HUES6 (cell line): ENCODE measurements at regions not wholly inside any gene's neighbourhood (a gene's known extent, or its start where the extent isn't known, plus 50 kb on each side); places are given as distances from the start of the nearest gene placed in this dataset.

Experiments used
- H3K27ac ChIP-seq: 2 replicates; pipeline ENCODE4 v1.7.0; 2013; ENCODE audit warnings: low read depth, mild to moderate bottlenecking, low read length, inconsistent platforms
- H3K27me3 ChIP-seq: 2 replicates; pipeline ENCODE4 v1.6.1; 2013; ENCODE audit warnings: low read length; ENCODE audit not compliant: control insufficient read depth, insufficient read depth
- H3K36me3 ChIP-seq: 2 replicates; pipeline ENCODE4 v1.6.1; 2013; ENCODE audit warnings: low read length; ENCODE audit not compliant: control insufficient read depth, insufficient read depth
- H3K4me1 ChIP-seq: 2 replicates; pipeline ENCODE4 v1.6.1; 2013; ENCODE audit warnings: low read length; ENCODE audit not compliant: control insufficient read depth, insufficient read depth
- H3K4me3 ChIP-seq: 2 replicates; pipeline ENCODE4 v1.5.1; 2013; ENCODE audit warnings: low read depth, low read length
- H3K9ac ChIP-seq: one replicate; pipeline ENCODE4 v1.6.1; 2013; ENCODE audit warnings: mild to moderate bottlenecking, low read length
- H3K9me3 ChIP-seq: 2 replicates; pipeline ENCODE4 v1.6.1; 2013; ENCODE audit warnings: low read depth, low read length; ENCODE audit not compliant: control insufficient read depth, insufficient read depth

GRCh38 chrX:130974323-130974722 lies 71.3 kb upstream of the ENOX2 start:
- no peaks in the 10 kb centered on the region for H3K36me3 ChIP-seq
- no peak overlapping the region for H3K9ac ChIP-seq
- H3K27me3 ChIP-seq, result peaks cover 10% of the 10 kb centered on the region
- no peaks in the 10 kb centered on the region for H3K4me1 ChIP-seq
- H3K27ac ChIP-seq, result no peak overlapping the region
- H3K9me3 ChIP-seq, result no peaks in the 10 kb centered on the region
- H3K4me3 ChIP-seq, result no peak overlapping the region

GRCh38 chrX:130975947-130976346 lies 72.9 kb upstream of the ENOX2 start:
- H3K36me3 ChIP-seq, result no peaks in the 10 kb centered on the region
- no peak overlapping the region for H3K4me3 ChIP-seq
- peaks cover 7% of the 10 kb centered on the region; the same call in 1 of the 2 replicates for H3K27me3 ChIP-seq

GRCh38 chrX:130981836-130982235 lies 76.3 kb upstream of the ARHGAP36 start:
- H3K9ac ChIP-seq, result no peak overlapping the region
- H3K27ac ChIP-seq, result no peak overlapping the region

More at GRCh38 chrX:130975947-130976346, 72.9 kb upstream of the ENOX2 start:
- no peaks in the 10 kb centered on the region for H3K4me1 ChIP-seq
- H3K27ac ChIP-seq, result no peak overlapping the region
- H3K9ac ChIP-seq, result no peak overlapping the region
- no peaks in the 10 kb centered on the region for H3K9me3 ChIP-seq

GRCh38 chrX:130984782-130985181 lies 73.4 kb upstream of the ARHGAP36 start:
- Histone ChIP-seq H3K9me3 (no peaks in the 10 kb centered on the region), H3K27me3 (peaks cover 7% of the 10 kb centered on the region), H3K9ac (no peak overlapping the region), H3K36me3 (no peaks in the 10 kb centered on the region), H3K4me1 (peaks cover 12% of the 10 kb centered on the region; the same call in 1 of the 2 replicates), H3K27ac (no peak overlapping the region), H3K4me3 (no peak overlapping the region)

More at GRCh38 chrX:130981836-130982235, 76.3 kb upstream of the ARHGAP36 start:
- Histone ChIP-seq H3K9me3 (no peaks in the 10 kb centered on the region), H3K4me1 (peaks cover 8% of the 10 kb centered on the region; the same call in 1 of the 2 replicates), H3K36me3 (no peaks in the 10 kb centered on the region), H3K4me3 (no peak overlapping the region), H3K27me3 (peaks cover 7% of the 10 kb centered on the region)

- no peak overlapping the region for H3K9ac ChIP-seq
- H3K36me3 ChIP-seq, result no peaks in the 10 kb centered on the region
- H3K4me3 ChIP-seq, result no peak overlapping the region
- no peak overlapping the region for H3K27ac ChIP-seq
- H3K27me3 ChIP-seq, result peaks cover 24% of the 10 kb centered on the region
- H3K9me3 ChIP-seq, result no peaks in the 10 kb centered on the region
- peaks cover 12% of the 10 kb centered on the region; the same call in 1 of the 2 replicates for H3K4me1 ChIP-seq
Measured at GRCh38 chrX:130987241-130987640, 70.9 kb upstream of the ARHGAP36 start.

- H3K4me1 ChIP-seq, result peaks cover 4% of the 10 kb centered on the region; the same call in 1 of the 2 replicates
- no peak overlapping the region for H3K4me3 ChIP-seq
- H3K9me3 ChIP-seq, result no peaks in the 10 kb centered on the region
- H3K27me3 ChIP-seq, result peaks cover 26% of the 10 kb centered on the region; the same call in 1 of the 2 replicates
- H3K9ac ChIP-seq, result no peak overlapping the region
- no peak overlapping the region for H3K27ac ChIP-seq
- no peaks in the 10 kb centered on the region for H3K36me3 ChIP-seq
Measured at GRCh38 chrX:130990723-130991122, 67.4 kb upstream of the ARHGAP36 start.

GRCh38 chrX:130994671-130995070 lies 63.5 kb upstream of the ARHGAP36 start:
- no peaks in the 10 kb centered on the region for H3K4me1 ChIP-seq
- H3K4me3 ChIP-seq, result no peak overlapping the region
- H3K9me3 ChIP-seq, result no peaks in the 10 kb centered on the region
- no peak overlapping the region for H3K27ac ChIP-seq
- H3K9ac ChIP-seq, result no peak overlapping the region
- no peaks in the 10 kb centered on the region for H3K36me3 ChIP-seq
- peaks cover 45% of the 10 kb centered on the region; the same call in 1 of the 2 replicates for H3K27me3 ChIP-seq

GRCh38 chrX:130995439-130995838 lies 62.7 kb upstream of the ARHGAP36 start:
- Histone ChIP-seq H3K36me3 (no peaks in the 10 kb centered on the region), H3K4me1 (no peaks in the 10 kb centered on the region), H3K27ac (no peak overlapping the region), H3K9me3 (no peaks in the 10 kb centered on the region), H3K4me3 (no peak overlapping the region), H3K9ac (no peak overlapping the region), H3K27me3 (peaks cover 50% of the 10 kb centered on the region; the same call in 1 of the 2 replicates)

GRCh38 chrX:130997314-130997713 lies 60.8 kb upstream of the ARHGAP36 start:
- H3K4me3 ChIP-seq, result no peak overlapping the region
- no peaks in the 10 kb centered on the region for H3K36me3 ChIP-seq
- H3K27ac ChIP-seq, result no peak overlapping the region
- no peak overlapping the region for H3K9ac ChIP-seq
- peaks cover 41% of the 10 kb centered on the region; the same call in 1 of the 2 replicates for H3K27me3 ChIP-seq
- H3K9me3 ChIP-seq, result no peaks in the 10 kb centered on the region
- no peaks in the 10 kb centered on the region for H3K4me1 ChIP-seq

- H3K9me3 ChIP-seq, result no peaks in the 10 kb centered on the region
- no peak overlapping the region for H3K27ac ChIP-seq
- H3K4me1 ChIP-seq, result no peaks in the 10 kb centered on the region
- H3K4me3 ChIP-seq, result no peak overlapping the region
- no peaks in the 10 kb centered on the region for H3K36me3 ChIP-seq
- no peak overlapping the region for H3K9ac ChIP-seq
- H3K27me3 ChIP-seq, result peaks cover 41% of the 10 kb centered on the region; the same call in 1 of the 2 replicates
Measured at GRCh38 chrX:130999360-130999759, 58.8 kb upstream of the ARHGAP36 start.
